Activated CD4-positive, alpha-beta T cell treated with anti-CD3 and anti-CD28 coated beads for 4 hours (primary cell): ENCODE measurements at regions not wholly inside any gene's neighbourhood (a gene's known extent, or its start where the extent isn't known, plus 50 kb on each side); places are given as distances from the start of the nearest gene placed in this dataset.

Experiments
- DNase-seq, 2 donors: peaks; one replicate each; pipeline ENCODE4 v3.0.0-alpha.2; 2020

GRCh38 chr2:240362826-240363745 is 72.4 kb upstream of the GPC1 start:
- no peak for DNase-seq

- no peak for DNase-seq
These were observed 71.5 kb upstream of the GPC1 start for GRCh38 chr2:240363746-240364581.

GRCh38 chr2:240364582-240364960 is 70.9 kb upstream of the GPC1 start:
- DNase-seq = no peak

- no peak for DNase-seq
These were observed 70.3 kb upstream of the GPC1 start for GRCh38 chr2:240364961-240365775.

- no peak for DNase-seq
These were observed 69.4 kb upstream of the GPC1 start for GRCh38 chr2:240365971-240366471.

- DNase-seq = no peak
These were observed 68.6 kb upstream of the GPC1 start for GRCh38 chr2:240366901-240367300.

- no peak for DNase-seq
These were observed 67.7 kb upstream of the GPC1 start for GRCh38 chr2:240367721-240368120.

- no peak for DNase-seq
These were observed 66.6 kb upstream of the GPC1 start for GRCh38 chr2:240368781-240369331.

GRCh38 chr2:240369335-240369734 is 66.1 kb upstream of the GPC1 start:
- DNase-seq = no peak

GRCh38 chr2:240369801-240370585 is 65.5 kb upstream of the GPC1 start:
- no peak for DNase-seq

GRCh38 chr2:240371129-240372000 is 64.1 kb upstream of the GPC1 start:
- no peak for DNase-seq

GRCh38 chr2:240372101-240372500 is 63.4 kb upstream of the GPC1 start:
- DNase-seq = no peak

GRCh38 chr2:240373289-240373885 is 62.1 kb upstream of the GPC1 start:
- no peak for DNase-seq

GRCh38 chr2:240374085-240374907 is 61.2 kb upstream of the GPC1 start:
- DNase-seq = no peak

- no peak for DNase-seq
These were observed 60.3 kb upstream of the GPC1 start for GRCh38 chr2:240375024-240375645.

- DNase-seq = no peak
These were observed 58.7 kb upstream of the GPC1 start for GRCh38 chr2:240376739-240377138.

- DNase-seq = no peak
These were observed 58.1 kb upstream of the GPC1 start for GRCh38 chr2:240377366-240377765.

GRCh38 chr2:240379089-240379636 is 56.3 kb upstream of the GPC1 start:
- DNase-seq = no peak
